ENCODE measurements at regions not wholly inside any gene's neighbourhood (a gene's known extent, or its start where the extent isn't known, plus 50 kb on each side); places are given as distances from the start of the nearest gene placed in this dataset.

DNA sequence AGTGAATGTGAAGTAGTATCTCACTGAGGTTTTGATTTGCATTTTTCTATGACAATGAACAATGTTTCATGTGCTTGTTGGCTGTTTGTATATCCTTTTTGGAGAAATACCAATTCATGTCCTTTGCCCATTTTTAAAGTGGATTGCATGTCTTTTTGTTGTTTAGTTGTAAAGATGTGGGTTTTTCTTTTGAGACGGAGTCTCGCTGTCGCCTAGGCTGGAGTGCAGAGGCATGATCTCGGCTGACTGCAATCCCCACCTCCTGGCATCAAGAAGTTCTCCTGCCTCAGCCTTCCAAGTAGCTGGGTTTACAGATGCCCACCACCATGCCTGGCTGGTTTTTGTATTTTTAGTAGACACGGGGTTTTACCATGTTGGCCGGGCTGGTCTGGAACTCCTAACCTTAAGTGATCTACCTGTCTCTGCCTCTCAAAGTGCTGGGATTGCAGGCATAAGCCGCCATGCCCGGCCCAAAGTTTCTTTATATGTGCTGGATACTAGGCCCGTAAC, 236.7 kb downstream of the MYCN start (continued):
- TF ChIP-seq, protein P1, sequence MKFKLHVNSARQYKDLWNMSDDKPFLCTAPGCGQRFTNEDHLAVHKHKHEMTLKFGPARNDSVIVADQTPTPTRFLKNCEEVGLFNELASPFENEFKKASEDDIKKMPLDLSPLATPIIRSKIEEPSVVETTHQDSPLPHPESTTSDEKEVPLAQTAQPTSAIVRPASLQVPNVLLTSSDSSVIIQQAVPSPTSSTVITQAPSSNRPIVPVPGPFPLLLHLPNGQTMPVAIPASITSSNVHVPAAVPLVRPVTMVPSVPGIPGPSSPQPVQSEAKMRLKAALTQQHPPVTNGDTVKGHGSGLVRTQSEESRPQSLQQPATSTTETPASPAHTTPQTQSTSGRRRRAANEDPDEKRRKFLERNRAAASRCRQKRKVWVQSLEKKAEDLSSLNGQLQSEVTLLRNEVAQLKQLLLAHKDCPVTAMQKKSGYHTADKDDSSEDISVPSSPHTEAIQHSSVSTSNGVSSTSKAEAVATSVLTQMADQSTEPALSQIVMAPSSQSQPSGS (IDR thresholded peaks at IDR 0.05; ENCODE audit: low read length): no peak
- TF ChIP-seq RXRA (IDR thresholded peaks at IDR 0.05; ENCODE audit: insufficient read depth, low read depth, low read length) (no peak), GABPA (IDR thresholded peaks at IDR 0.05; ENCODE audit: borderline replicate concordance, insufficient read depth, low read length) (no peak), SP2 (IDR thresholded peaks at IDR 0.05; ENCODE audit: low read length) (no peak), NRF1 (IDR thresholded peaks at IDR 0.05; ENCODE audit: low read depth, low read length) (no peak)

Data from H1 (cell line).